Activated T-helper 2 cell treated with anti-CD3 and anti-CD28 coated beads, Interferon-gamma antibody, Interleukin-2, Interleukin-4, amounts not matched to agents 10 μg/mL and 5 μg/mL and 100 μg/mL, durations not matched to agents 14 hours and 24 hours and 36 hours (primary cell): ENCODE measurements at regions not wholly inside any gene's neighbourhood (a gene's known extent, or its start where the extent isn't known, plus 50 kb on each side); places are given as distances from the start of the nearest gene placed in this dataset.
"Not testable (repeated sequence)": the region's sequence is repeated elsewhere in the genome, so short reads cannot be mapped to it uniquely, and the experiment has no call there.

Source experiments
- DNase-seq: peaks from one replicate; pipeline ENCODE4 v3.0.0; 2021; ENCODE audit warnings: low spot score
- H3K27ac Mint-ChIP-seq: one replicate; pipeline ENCODE4 v1.8.0; 2021; ENCODE audit warnings: mixed read lengths
- H3K27me3 Mint-ChIP-seq: one replicate; pipeline ENCODE4 v1.8.0; 2021; ENCODE audit warnings: low read depth, mixed read lengths
- H3K36me3 Mint-ChIP-seq: one replicate; pipeline ENCODE4 v1.8.0; 2021; ENCODE audit warnings: low read depth, mixed read lengths
- H3K4me1 Mint-ChIP-seq: one replicate; pipeline ENCODE4 v1.8.0; 2021; ENCODE audit warnings: low read depth, mixed read lengths
- H3K4me3 Mint-ChIP-seq: one replicate; pipeline ENCODE4 v1.8.0; 2021; ENCODE audit warnings: low read depth, mild to moderate bottlenecking, moderate library complexity, mixed read lengths
- H3K9me3 Mint-ChIP-seq: one replicate; pipeline ENCODE4 v1.8.0; 2021; ENCODE audit warnings: mixed read lengths
- intact Hi-C: fragments of 100-400 bp; cut with micrococcal nuclease; formaldehyde crosslinking; loops from one replicate; pipeline ENCODE4 v1.15.1; 2023

DNA sequence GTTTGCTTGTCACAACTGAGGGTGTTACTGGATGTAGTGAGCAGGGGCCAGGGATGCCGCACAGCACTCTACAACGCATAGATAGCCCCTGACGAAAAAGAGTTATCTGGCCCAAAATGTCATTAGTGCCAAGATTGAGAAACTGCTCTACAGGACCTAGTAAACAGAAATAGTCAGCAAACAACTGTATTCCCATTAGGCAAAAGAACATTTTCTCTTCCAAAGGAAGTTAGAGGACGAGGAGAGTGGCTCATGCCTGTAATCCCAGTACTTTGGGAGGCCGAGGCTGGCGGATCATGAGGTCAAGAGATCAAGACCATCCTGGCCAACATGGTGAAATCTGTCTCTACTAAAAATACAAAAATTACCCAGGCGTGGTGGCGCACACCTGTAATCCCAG, 189.1 kb downstream of the DUSP10 start:
- DNase-seq, H3K4me3 Mint-ChIP-seq, intact Hi-C loops, H3K36me3 Mint-ChIP-seq, H3K4me1 Mint-ChIP-seq, H3K27me3 Mint-ChIP-seq, H3K27ac Mint-ChIP-seq, H3K9me3 Mint-ChIP-seq: not testable (repeated sequence)

DNA sequence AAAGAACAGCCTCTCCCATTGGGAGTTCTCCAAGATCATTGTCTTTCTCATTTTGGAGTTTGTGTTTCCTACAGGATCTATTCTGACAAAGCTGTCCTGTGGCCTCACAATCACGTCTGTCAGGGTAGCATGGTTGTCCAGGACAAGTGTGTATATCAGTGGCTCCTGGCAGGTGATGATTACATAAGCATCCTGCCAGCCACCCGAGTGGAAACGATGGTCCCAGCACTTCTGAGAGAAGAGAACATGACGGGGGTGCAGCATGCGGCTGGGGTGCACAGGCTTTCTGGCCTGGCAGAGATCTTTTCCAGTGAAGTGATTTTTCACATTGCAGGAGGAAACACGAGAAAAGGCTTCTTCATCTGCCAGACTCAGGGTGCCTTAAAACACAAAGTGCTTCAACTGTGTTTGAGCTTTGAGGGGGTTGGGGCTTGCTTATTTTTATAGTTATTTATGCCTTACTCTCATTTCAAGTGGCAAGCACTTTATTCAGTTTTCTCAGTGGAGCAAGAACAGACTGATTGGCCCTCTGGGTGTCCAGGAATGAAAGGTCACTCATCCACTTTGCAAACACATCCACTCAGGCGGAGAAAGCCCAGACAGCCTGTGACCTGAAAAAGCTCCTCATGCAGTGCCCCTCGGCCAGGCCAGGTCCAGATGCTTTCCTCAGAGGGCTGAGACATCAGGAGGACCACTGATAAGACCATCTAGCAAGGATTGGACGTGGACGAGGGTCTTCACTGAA, 186.0 kb downstream of the DUSP10 start:
- Mint-ChIP-seq H3K4me1 (no peaks in the 10 kb centered on the region), H3K36me3 (no peaks in the 10 kb centered on the region), H3K27ac (no peak overlapping the region), H3K9me3 (no peaks in the 10 kb centered on the region), H3K27me3 (peaks cover 22% of the 10 kb centered on the region), H3K4me3 (no peak overlapping the region)
- DNase-seq = no peak
- intact Hi-C loops = no loop called here

DNA sequence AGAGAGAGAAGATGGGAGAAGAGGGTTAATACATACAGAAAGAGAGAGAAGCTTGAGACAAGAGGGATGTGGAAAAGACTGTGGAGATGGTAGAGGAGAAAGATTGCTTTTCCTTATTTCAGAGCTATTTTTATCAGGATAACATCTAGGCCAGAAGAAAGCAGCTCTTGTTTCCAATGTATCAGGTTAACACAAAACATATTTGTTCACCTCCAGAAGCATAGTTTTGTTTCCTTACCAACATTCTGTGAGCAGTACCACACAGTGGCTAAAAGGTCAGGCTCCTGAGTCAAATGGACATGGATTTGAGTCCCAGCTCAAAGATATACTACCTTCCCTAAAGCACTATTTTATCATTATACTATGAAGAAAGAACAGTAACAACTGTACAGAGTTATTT, 185.5 kb downstream of the DUSP10 start:
- Mint-ChIP-seq H3K27ac (no peak overlapping the region), H3K36me3 (no peaks in the 10 kb centered on the region), H3K4me1 (no peaks in the 10 kb centered on the region), H3K27me3 (peaks cover 25% of the 10 kb centered on the region), H3K4me3 (no peak overlapping the region), H3K9me3 (no peaks in the 10 kb centered on the region)
- intact Hi-C loops = no loop called here
- DNase-seq = no peak

DNA sequence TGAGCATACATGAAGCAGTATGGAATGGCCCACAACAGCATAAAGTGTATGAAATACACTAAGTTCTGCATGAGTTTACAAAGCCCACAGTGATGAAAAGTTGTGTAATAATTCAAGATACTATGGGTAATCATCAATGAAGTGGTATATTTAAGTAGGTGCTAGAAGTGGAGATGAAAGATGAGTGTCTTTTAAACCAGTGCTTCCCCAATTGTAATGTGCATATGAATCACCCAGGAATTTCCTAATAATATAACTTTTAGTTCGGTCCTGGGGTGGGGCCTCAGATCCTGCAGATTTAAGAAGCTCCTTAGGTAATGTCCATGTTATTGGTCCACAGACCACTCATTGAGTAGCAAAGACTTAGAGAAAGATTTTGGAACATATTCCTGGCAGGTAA, 184.9 kb downstream of the DUSP10 start:
- peaks cover 28% of the 10 kb centered on the region for H3K27me3 Mint-ChIP-seq
- H3K27ac Mint-ChIP-seq = no peak overlapping the region
- H3K4me3 Mint-ChIP-seq = no peak overlapping the region
- no peaks in the 10 kb centered on the region for H3K9me3 Mint-ChIP-seq
- DNase-seq = no peak
- H3K36me3 Mint-ChIP-seq = no peaks in the 10 kb centered on the region
- no peaks in the 10 kb centered on the region for H3K4me1 Mint-ChIP-seq
- intact Hi-C loops = no loop called here

DNA sequence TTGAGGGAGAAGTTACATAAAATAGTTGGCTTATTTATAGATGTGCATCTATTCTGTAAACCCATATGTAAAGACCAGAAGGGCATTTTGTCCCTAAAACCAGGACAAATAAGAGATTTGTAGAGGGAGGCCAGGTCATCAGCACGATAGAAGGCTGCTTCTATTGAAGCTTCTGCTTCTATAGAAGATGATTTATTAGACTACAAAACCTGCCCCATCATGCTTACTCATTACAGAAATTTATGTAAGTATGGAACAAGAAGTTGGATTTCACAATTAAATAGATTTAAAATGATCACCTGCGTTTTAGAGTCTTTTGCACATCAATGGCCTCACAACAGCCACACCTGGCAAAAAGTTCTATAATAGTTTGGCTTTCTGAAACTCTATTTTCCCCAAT, 183.5 kb downstream of the DUSP10 start:
- Mint-ChIP-seq H3K9me3 (no peaks in the 10 kb centered on the region), H3K27ac (no peak overlapping the region), H3K27me3 (peaks cover 30% of the 10 kb centered on the region), H3K36me3 (no peaks in the 10 kb centered on the region), H3K4me1 (no peaks in the 10 kb centered on the region), H3K4me3 (no peak overlapping the region)
- no peak for DNase-seq
- intact Hi-C loops = no loop called here

DNA sequence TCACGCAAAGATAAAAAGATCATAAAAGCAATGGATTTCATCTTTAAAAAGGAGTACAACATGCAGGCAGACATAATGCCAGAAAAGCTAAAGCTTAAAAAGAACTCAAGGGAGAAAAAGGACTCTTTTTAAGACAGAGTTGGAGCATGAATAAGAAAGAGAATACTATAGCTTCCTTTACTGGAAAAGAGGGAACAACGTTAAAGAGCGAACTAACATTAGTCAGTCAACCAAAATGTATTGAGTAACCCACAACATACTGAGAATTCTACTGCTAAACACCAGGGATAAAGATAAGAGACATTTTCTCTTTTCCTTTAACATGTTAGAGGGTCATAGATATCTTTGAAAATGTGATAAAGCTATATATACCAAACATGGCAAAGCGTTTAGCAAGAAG, 182.0 kb downstream of the DUSP10 start:
- H3K27ac Mint-ChIP-seq = no peak overlapping the region
- H3K4me3 Mint-ChIP-seq = no peak overlapping the region
- H3K27me3 Mint-ChIP-seq = peaks cover 33% of the 10 kb centered on the region
- intact Hi-C loops = no loop called here
- DNase-seq = no peak
- no peaks in the 10 kb centered on the region for H3K36me3 Mint-ChIP-seq
- no peaks in the 10 kb centered on the region for H3K4me1 Mint-ChIP-seq
- H3K9me3 Mint-ChIP-seq = no peaks in the 10 kb centered on the region

DNA sequence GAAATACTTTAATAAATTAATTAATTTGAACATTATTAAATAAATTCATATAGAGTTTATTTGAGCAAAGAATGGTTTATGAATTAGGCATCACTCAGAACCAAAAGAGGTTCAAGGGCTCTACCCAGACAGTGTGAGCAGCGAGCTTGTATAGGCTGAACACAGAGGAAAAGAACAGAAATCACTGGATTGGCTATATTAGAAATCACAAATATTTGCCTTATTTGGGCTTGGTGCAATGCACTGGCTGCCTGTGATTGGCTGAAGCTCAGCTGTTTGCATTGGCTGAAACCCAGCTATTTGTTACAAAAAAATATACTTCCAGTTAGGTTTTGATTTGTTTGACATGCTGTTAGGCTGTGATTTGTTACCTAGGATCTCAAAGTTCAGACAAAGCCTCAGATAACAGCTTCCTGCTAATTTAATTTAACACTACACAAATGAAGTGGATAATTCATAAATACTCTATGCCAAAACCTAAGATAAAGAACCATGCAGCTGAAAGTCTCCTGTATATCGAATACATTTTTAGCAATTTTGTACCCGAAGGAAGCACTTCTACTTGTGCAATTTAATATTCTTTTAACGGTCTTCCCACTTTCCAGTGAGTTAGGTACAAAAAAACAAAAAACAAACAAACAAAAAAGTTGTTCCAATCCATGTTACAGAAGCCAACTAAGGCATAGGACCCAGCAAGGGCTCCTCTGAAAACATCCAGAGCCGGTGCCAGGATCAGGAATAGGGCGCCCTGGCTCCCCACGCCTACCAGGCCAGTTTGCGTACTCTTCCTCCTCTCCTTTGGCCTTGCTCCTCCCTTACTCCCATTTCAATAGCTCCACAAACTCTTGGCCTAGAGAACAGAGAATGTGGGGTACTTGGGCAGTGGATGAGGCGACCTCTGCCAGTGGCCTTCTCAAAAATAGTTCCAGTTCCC, 179.1 kb downstream of the DUSP10 start:
- intact Hi-C loops = no loop called here
- Mint-ChIP-seq H3K4me3 (no peak overlapping the region), H3K36me3 (no peaks in the 10 kb centered on the region), H3K27me3 (peaks cover 29% of the 10 kb centered on the region), H3K9me3 (no peaks in the 10 kb centered on the region), H3K4me1 (no peaks in the 10 kb centered on the region), H3K27ac (no peak overlapping the region)
- no peak for DNase-seq

DNA sequence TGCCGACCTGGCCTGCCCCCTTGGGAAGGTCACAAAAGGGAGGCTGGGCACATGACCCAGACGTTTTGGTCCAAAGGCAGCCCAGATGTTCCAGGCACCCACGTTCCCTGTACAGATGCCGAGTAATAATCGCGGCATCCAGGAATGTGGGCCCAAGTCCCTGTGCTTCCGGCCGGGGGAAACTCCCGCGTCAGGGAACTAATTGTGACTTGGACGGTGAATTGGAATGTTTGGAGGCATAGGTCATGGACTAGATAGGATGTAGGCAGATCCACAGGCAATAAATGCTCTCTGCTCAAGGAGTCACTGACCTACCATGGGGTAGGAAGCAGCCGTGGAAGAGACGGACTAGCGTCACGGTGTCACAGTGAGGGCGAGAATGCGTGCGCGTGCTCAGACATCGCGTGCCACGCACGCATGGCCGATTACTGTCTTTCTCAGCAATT, 178.4 kb downstream of the DUSP10 start:
- H3K4me1 Mint-ChIP-seq = no peaks in the 10 kb centered on the region
- H3K27ac Mint-ChIP-seq = no peak overlapping the region
- intact Hi-C loops = no loop called here
- DNase-seq = no peak
- no peak overlapping the region for H3K4me3 Mint-ChIP-seq
- H3K9me3 Mint-ChIP-seq = no peaks in the 10 kb centered on the region
- no peaks in the 10 kb centered on the region for H3K36me3 Mint-ChIP-seq
- peaks cover 30% of the 10 kb centered on the region for H3K27me3 Mint-ChIP-seq

DNA sequence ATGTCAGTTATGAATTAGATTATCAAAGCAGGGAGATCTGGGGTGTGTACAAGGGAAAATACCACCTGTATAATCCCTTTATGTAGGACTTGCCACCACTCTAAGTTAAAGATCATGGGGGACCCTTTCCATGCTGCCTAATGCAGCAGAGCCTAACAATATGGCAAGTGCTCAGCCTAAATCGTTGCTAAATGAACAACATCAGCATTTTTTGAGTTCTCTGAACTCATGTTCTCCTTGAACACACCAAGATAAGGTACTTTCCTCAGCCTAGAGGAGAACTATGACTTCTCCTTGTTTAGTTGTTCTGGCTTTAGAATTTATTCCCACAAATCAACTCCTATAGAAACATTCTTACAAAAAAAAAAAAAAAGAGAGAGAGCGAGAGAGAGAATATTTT, 177.0 kb downstream of the DUSP10 start:
- no peak for DNase-seq
- Mint-ChIP-seq H3K9me3 (no peaks in the 10 kb centered on the region), H3K36me3 (no peaks in the 10 kb centered on the region), H3K4me3 (no peak overlapping the region), H3K4me1 (no peaks in the 10 kb centered on the region), H3K27ac (no peak overlapping the region), H3K27me3 (peaks cover 26% of the 10 kb centered on the region)
- intact Hi-C loops = no loop called here

DNA sequence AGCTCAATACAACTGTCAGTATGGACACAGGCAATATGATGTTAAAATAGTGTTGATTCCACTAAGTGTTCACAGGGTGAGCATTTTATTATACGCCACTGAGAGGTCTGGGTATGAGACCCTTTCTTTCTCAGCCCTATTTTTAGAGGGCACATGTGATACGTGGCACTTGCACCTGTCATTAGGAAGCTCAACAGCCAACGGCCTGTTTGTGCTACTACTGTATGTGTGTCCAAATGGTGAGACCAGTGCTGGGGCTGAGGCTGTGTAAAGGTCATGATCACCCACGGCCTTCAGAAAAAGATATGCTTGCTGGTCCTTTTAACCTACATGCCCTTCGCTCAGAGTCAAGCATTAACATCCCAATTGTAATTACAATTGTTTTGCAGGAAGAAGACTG, 176.2 kb downstream of the DUSP10 start:
- H3K9me3 Mint-ChIP-seq = no peaks in the 10 kb centered on the region
- H3K4me1 Mint-ChIP-seq = no peaks in the 10 kb centered on the region
- intact Hi-C loops = no loop called here
- no peak overlapping the region for H3K27ac Mint-ChIP-seq
- peaks cover 20% of the 10 kb centered on the region for H3K27me3 Mint-ChIP-seq
- no peak for DNase-seq
- no peaks in the 10 kb centered on the region for H3K36me3 Mint-ChIP-seq
- H3K4me3 Mint-ChIP-seq = no peak overlapping the region

DNA sequence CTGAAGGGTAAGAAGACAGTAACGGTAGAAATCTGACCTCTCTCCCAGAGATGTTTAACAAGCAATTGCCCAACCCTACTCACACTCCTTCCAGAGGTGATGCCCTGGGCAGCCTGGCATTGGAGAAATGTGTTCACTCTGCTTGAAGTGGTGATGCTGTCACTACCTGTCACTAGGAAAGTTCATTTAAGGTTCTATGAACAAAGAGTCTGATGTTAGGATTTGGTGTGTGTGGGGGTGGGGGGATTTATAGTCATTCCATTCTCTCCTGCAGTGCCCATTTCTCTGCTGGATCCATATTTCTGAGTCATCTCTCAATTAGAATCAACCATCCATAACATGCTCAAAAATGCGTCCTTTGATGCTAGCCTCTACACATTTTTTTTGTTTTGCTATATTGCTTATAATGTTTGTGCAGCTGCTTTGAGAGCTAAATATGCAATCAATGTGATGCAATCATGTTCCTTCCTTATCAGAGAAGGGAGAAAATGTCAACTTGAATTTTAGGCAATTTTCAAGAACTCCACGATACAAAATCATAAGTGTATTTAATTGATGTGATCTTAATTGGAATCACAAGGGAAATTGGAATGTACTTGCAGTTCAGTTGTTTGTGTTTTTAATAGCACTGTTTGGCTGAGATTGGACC, 173.9 kb downstream of the DUSP10 start:
- intact Hi-C loops = no loop called here
- Mint-ChIP-seq H3K27me3 (peaks cover 11% of the 10 kb centered on the region), H3K4me1 (no peaks in the 10 kb centered on the region), H3K27ac (no peak overlapping the region), H3K4me3 (no peak overlapping the region), H3K9me3 (no peaks in the 10 kb centered on the region), H3K36me3 (no peaks in the 10 kb centered on the region)
- DNase-seq = no peak

DNA sequence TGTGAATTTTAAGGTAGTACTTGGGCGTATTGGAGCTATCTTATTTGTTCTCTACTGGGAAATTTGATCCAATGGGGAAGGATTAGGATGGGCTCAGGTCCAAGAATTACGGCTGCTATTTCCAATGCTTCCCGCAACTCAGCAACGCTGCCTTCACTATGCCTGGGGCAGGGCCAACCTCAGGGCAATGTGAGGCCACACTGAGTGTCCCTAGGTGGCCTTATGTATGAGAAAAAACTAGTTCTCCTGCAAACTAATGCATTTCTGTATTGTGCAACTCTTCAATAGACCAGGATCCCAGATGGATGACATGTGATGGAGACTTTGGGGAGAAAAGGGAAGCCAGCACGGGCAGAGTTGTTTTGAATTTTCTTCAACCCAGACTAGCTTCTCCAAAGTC, 168.1 kb downstream of the DUSP10 start:
- Mint-ChIP-seq H3K27me3 (peaks cover 4% of the 10 kb centered on the region), H3K27ac (no peak overlapping the region), H3K4me1 (no peaks in the 10 kb centered on the region), H3K36me3 (no peaks in the 10 kb centered on the region), H3K9me3 (peaks cover 8% of the 10 kb centered on the region), H3K4me3 (no peak overlapping the region)
- DNase-seq = no peak
- intact Hi-C loops = no loop called here

DNA sequence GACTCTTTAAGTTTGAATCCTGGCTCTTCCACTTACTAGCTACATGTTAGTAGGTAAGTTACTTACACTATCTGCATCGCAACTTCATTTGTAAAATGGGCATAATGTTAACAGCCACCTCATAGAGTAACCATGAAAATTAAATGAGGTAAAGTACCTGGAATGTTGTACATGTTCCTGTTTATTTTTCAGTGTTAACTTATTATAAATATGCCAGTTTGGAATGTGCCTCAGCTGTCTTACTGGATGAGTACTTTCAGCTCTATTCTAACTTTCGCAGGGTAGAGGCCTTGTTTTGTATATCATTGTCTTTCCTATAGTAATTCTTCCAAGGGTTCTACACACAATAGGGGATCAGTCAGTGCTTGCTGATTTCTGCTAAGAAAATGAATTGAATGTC, 167.4 kb downstream of the DUSP10 start:
- DNase-seq = no peak
- no peak overlapping the region for H3K27ac Mint-ChIP-seq
- H3K9me3 Mint-ChIP-seq = peaks cover 8% of the 10 kb centered on the region
- peaks cover 4% of the 10 kb centered on the region for H3K27me3 Mint-ChIP-seq
- no peaks in the 10 kb centered on the region for H3K36me3 Mint-ChIP-seq
- H3K4me3 Mint-ChIP-seq = no peak overlapping the region
- H3K4me1 Mint-ChIP-seq = no peaks in the 10 kb centered on the region
- intact Hi-C loops = no loop called here
